HG02870 (cell line): ENCODE measurements at regions not wholly inside any gene's neighbourhood (a gene's known extent, or its start where the extent isn't known, plus 50 kb on each side); places are given as distances from the start of the nearest gene placed in this dataset.

Experiments used
- ATAC-seq: cut with Tn5 transposase; IDR thresholded peaks from one replicate; pipeline ENCODE4 v1.9.1; 2021; ENCODE audit warnings: mild to moderate bottlenecking, moderate library complexity; ENCODE audit not compliant: unreplicated experiment

DNA sequence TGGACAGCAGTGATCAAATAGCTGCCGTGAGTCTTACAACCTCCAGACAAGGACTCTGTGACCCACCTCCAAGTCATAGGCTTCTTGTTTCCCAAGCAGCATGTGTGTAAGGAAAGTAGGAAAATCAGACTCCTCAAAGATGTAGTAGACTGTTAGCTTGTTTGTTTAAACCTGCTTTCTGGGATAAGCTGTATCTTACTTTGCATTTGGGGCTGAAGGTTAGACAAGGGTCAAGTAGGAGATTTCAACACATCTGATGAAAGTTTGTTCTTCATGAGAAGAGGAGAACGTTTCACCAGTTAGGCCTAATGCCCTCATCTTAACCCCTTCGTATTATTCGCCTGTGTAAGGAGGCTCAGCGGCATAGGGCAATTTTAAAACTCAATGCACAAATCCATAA, 756.4 kb upstream of the NR2F2 start:
- ATAC-seq, result no peak

DNA sequence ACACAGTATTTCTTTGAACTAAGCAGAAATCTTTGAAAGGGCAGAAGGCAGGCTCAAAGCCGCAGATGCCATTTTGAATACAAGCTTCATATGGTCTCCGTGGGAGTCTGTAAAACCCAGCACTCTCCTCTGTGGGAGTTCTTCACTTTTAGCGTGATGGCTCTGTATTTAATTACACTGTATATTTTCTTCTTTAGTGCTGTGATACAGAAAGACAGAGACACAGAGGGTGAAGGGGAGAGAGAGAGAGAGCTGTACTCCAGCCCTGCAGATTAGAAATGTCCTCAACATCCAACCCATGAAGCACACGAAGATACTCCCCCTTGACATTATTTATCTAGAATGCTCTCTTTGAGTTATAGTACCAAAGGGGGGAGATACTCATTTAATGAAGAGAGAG, 752.6 kb upstream of the NR2F2 start:
- no peak for ATAC-seq

DNA sequence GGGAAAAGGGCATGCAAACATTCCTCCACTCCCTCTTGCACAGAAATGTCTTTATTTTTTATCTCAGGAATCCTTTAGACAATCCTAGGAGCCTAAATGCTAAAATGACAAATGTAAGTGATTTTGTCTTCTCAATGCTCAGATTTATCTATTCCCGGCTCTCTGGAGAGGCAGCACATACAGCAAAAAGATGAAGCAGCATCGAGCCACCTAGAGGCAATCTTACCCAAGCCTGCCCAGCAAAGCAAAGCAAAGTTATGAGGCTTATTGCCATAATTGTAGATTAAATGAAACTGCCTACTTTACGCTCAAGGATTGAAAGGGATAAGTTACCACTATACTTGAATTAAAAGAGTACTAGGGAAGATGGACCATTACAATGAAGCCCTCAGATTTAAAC, 750.4 kb upstream of the NR2F2 start:
- ATAC-seq, result no peak

DNA sequence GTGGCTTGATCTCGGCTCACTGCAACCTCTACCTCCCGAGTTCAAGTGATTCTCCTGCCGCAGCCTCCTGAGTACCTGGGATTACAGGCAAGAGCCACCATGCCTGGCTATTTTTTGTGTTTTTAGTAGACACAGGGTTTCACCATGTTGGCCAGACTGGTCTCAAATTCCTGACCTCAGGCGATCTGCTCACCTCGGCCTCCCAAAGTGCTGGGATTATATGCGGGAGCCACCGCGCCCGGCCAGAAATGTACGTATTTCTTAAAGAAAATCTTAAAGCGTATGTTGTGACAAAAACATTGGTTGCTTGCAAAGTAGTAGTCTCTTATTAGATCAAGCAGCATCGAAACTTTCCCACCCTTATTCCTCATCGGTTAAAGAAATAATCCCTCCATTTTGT, 748.9 kb upstream of the NR2F2 start:
- ATAC-seq, result no peak

DNA sequence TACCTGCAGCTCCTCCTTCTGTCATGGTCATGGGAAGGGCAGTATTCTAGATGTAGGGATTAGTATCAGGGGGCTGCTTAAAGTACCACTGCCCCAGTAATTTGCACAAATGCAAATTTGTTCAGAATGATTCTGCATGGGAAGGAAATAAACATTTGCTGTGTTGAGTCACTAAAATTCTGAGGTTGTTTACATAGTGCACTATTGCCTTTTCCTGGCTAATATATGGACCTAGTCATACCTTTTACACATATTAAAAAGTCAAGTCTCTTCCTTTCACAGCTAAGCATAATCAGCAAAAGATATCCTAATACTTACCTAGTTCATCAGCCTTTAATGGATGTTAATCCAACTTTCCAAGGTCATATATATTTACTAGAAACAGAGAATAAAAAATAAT, 746.4 kb upstream of the NR2F2 start:
- ATAC-seq, result no peak

DNA sequence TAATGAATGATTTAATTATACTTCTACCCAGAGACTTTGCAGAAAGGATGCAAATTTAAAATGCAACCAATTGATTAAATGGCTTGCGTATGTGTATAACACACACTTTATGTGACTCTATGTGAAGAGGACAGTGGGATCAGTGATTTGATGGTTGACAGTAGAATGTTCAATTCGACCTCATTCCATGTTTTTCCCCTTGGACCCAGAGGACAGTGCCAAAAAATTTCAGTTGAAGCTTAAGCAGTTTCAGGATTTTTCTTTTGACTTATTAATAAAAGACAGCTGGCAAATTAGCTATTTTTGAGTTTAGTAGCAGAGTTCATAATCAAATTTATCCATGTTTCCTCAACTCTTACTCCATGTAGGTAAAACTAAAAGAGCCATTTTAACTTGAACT, 742.4 kb upstream of the NR2F2 start:
- no peak for ATAC-seq

DNA sequence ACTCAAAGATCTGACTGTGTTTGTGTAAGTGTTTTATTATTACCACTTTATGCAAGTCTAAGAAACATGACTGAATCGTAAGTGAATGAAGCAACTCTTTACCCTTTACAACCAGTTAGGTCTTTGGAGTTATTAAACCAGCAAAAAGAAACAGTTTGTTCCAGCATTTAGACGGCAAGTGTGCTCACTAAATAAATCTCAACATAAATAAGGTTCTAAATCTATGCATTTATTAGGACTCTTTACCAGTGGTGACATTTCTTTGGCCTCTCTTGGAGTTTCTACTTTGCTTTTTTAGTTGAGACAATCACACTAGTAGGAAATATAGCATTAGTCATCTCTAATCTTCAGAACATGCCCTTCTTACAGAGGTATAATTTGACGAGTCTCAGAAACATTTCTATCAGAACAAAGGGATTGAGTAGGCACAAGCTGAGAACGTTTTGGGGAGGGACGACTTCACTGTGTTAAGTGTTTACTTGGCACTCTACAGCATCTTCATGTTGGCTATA, 739.9 kb upstream of the NR2F2 start:
- no peak for ATAC-seq

DNA sequence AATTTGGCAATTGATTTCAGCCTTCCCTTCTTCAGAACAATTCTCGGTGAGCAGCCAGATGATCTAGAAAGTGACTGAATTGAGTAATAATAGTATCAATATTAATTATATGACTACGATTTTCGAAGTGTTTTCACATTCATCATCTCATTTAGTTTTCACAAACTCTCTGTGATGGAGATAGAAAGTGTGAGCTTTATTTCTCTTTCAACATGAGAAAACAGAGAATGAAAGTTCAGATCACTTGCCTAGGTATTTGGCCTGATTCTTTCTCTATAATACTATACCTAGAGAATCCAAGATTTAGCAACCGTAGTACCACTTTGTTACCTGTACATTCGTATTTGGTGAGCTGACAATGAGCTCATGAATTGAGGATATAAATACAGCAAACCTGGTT, 739.2 kb upstream of the NR2F2 start:
- no peak for ATAC-seq

DNA sequence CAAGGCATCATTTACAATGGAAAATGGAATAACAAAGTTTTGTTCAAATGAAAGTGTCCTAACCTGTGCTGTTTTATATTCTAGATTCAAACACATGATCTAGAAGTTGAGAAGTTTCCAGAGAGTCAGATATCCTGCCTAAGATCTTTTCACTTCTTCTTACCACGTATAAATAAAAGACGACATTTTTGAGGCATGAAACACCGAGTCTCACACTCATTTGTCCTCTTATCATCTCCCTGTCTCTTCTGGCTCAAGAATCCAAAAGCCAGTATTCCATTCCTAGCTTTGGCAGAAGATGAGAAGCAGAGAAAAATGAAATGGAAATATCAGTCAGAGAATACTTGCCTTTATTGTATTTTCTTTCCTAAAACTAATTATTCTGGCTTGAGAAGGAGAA, 738.6 kb upstream of the NR2F2 start:
- ATAC-seq, result no peak

DNA sequence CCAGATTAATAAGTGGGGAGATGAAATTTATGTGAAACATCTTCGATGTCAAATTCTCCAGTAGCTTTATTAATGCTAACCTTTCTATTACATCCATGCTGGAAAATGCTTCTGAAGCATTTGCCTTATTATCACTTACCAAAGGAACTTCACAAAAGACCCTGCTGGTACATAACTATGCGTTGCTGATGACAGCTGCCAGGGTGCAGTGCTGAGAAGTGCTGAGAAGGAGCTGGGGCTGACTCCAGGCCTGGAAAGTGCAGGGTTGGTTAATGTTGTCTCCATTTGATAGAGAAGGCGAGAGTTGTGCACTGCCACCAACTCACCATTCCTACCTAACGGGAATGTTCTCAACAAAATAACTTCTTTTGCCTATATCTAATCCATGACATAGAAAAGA, 736.0 kb upstream of the NR2F2 start:
- no peak for ATAC-seq

DNA sequence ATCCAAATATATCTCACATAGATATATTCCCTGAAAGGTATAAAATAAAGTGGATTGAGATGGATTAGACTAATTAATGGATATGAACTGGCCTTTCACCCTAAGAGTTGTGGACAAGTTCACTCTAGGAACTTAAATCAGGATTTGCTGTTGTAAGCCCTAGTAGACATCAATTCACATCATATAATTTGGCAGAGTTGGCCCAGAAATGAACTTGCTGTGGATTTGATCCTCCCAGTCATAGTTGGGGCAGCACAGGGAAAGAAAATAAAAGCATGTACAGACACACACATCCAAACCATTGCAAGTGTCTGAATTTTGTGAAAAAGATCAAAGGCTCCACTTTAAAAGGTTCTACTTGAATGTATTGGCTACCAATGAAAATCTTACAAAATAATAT, 734.7 kb upstream of the NR2F2 start:
- ATAC-seq, result no peak

DNA sequence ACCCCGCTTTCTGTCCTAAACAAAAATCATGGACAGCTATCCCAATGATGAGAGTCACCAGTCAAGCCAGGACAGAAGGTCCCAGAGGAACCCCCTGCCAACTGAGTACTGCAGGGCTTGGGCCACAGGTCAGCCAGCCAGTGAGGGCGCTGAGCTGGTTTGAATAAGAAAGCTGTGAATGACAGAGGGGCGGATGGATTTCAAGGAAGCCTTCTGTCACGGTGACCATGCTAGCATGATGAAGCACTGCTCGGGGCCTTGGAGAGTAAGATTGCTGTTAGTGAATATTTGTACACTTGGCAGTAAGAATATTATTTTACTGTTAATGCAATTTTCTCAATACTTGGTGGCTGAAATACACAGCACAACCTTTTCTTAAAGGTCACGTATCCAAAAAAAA, 734.0 kb upstream of the NR2F2 start:
- no peak for ATAC-seq

DNA sequence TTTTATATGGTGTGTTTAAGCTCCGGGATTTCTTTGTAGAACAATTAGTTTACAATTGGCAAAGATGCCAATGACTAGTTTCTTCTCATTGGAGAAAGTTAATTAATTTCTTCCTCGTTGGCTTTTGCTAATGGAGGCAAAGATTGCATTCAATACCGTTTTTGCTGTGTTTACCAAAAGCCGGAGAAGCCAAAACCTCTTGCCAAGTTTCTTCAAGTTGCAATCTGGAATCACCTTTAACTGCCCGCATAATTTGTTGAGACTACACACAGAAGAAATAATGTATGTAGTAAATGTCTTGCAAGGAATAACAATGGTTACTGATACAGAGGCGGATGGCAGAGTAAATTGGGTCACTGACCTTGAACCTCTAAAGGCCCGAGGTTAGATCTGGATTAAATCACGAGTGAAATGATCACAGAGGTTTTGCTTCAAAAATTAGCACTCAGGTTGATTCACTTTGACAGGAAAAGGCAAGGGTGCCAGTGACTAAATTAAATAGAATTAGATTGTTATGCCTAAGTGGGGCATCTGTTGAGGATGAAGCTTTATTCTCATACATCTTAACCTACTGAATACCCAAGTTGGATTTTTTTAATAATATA, 732.1 kb upstream of the NR2F2 start:
- no peak for ATAC-seq

DNA sequence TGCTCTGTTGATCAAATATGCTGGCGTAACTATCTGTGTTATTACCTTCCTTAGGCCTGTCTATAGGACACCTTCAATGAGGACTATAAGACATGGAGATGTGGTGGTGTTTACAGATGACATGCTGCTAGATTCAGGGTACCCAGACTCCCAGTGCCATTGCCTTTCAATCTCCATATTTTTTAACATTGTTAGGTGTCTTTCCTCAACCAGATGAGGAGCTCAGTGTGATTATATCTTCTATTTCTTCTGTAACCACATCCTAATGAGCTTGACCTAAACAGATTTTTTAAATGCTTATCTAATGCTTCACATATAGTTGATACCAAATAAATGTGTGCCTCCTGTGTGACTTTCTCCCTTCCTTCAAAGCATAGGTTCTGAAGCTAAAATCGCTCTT, 730.1 kb upstream of the NR2F2 start:
- ATAC-seq, result no peak

DNA sequence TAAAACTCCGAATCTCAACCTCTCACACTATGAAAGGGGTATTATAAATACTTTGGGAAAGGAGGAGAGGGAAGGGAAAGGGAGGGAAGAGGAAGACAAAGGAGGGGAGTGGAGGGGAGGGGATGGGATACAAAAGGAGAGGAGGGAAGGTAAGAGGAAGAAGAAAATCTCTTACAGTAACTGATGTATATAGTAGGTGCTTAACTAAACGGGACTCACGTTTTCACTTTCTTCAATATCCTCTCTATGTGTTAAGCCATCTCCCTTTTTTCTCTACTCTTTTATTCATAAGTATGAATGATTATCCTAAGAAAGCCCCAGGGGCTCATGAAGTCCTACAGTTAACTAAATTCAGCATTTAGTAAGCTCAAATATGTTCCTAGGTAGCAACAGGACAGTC, 729.6 kb upstream of the NR2F2 start:
- ATAC-seq, result no peak

DNA sequence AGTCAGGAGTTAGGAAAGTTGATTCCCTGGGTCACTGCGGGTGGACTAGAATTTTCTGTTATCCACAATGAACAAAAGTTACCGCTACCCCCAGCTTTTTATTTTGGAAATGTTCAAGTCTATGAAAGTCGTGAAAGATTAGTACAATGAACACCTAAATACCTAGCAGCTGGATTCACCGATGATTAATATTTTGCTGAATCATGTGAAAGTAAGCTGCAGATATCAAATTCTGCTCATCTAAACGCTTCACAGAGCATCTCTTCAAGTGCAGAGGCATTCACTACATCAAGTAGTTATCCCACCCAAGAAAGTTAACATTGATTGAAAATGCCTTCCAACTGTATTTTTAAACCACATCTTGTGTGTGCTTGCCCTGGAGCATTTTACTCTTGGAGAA, 729.0 kb upstream of the NR2F2 start:
- ATAC-seq, result no peak

DNA sequence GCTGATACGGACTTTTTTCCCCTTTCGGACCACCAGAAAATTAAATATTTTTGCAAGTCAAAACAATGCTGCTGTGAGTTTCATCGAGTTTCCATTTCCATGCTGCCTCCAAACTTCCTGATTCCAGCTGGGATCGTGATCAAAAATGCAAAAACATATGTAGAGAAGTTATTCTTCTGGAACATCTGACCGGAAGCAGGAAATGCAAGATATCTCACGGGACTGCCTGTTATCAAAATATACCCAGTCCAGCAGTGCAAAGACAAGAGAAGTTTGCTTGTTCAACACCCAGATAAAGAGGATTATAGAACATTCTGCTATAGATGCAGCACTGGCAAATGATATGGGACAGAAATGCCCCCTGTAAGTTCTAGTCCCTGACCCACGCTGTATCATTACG, 726.7 kb upstream of the NR2F2 start:
- no peak for ATAC-seq

DNA sequence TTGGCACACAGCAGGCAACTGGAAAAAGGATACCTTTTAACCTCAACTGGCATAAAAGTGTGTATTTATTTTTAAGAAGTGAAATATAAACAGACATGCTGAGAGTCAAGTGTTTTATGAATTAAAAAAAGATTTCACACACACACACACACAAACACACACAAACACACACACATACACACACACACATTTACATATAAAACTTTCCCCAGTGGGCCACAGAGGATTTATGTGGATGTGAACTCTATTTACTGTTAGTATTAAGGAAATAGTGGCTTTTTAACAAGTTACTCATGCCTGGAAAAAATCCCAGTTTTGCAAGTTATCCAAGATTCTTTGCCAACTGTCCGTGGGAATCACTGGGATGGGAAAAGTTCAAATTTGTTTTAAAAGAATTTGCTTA, 725.9 kb upstream of the NR2F2 start:
- no peak for ATAC-seq

DNA sequence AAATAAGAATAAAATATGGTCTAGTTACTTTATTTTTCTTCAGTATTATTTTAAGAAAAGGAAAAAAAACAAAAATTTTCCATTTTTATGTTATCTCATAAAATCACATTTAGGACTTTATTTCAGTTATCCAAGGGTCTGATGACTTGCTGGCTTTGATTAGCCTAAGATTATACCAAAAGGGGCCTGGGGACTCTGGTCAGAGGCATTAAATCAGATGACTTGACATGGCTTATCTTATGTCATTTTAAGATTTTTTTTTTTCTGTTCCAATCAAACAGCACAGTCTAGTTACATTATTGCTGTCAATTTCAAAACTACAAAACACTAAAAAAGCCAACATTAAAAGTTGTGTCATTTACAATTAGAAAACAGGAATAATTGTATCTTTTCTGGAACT, 725.4 kb upstream of the NR2F2 start:
- ATAC-seq, result no peak

DNA sequence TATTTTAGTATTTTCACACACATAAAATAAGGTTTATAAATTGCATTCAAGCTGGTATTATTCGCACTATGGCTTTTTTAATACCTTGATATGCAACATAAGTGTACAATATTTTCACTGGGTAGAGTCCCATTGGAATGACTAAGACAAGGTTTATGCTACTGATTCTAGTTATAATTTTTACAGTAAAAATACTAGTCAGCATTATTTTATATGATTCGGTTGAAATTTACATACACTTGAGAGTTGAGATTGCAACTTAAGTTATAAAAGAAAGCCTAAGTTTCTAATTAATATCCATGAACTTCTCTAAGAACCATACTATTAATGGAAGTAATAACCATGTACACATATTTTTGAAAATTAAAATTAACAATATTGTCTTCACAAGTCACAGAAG, 723.9 kb upstream of the NR2F2 start:
- ATAC-seq, result no peak

DNA sequence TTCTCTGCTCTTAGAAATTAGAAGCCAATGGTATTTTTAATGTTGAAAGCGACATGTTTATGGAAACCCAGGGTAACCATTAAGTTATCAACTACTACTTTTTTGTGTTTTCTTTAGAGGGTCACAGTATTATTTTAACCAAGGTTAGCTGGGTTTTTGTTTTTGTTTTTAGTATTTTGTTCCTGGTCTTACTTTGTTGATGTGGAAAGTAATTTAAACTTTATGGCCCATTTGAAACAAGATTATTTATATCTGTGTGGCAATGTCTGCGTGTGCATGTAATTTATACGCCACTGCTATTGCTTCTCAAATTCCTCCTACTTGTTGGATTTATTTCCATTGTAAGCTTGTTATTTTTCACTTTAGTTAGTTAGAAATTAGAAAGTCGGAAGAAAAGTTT, 722.1 kb upstream of the NR2F2 start:
- ATAC-seq, result no peak

DNA sequence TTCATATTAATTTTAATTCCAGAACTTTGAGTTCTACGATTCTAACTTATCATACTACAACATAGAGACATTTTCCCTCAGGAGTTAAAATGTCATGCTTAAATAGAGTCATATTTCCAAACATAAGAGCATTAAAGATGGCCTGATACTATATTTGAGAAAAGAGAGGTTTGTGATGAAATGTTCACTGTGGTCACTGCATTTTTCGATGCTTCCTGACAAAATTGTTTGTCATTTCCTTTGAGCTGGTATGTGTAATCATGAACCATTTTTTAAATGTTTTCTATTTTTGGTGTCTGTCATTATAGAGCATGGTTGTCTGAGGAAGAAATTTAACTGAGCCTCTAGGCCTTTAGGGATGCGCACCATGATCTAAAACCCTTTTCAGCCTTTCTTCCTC, 721.4 kb upstream of the NR2F2 start:
- no peak for ATAC-seq

DNA sequence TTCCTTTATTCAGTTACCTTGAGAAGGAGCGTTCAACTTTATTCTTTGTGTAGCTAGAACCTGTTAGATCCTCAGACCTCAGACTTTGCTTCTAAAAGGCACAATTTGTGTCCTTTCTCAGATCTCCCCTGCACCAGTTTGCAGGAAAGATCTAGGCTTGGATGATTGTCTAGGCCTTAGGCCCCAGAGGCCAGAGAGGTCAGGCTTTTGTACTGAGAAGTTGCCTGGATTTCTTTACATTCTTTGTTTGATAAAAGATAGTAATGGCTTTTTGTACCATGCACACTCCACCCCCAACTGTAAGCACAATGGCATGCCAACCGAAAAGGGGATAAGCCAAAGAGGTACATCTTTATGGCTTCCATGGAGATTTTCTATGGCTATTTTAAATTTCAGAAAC, 719.6 kb upstream of the NR2F2 start:
- ATAC-seq, result no peak

DNA sequence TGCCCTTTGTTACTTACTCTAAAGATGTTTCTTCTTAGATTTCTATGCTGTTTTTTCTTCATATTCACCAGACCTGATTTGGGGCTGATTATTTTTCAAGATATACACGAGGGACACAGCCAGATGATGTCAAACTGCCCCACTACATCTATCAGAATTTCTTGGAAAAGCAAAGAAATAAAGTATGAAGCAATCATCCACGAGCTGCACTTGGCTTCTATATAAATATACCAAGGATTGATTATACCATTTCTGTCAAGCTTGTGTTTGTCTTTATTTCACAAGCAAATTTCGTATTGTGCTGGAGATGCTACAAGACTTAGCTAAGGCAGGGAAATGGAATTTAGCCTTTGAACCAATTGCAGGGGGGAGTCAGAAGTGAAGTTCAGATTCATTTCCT, 715.1 kb upstream of the NR2F2 start:
- ATAC-seq, result no peak
